NOMO-1 treated with dmso at 0.1 percent for 144 hours (cell line): ENCODE measurements at regions not wholly inside any gene's neighbourhood (a gene's known extent, or its start where the extent isn't known, plus 50 kb on each side); places are given as distances from the start of the nearest gene placed in this dataset.

Source experiments
- DNase-seq: peaks from one replicate; lab custom pipeline; 2025; ENCODE audit not compliant: unreplicated experiment; lab: John Stamatoyannopoulos, UW

DNA sequence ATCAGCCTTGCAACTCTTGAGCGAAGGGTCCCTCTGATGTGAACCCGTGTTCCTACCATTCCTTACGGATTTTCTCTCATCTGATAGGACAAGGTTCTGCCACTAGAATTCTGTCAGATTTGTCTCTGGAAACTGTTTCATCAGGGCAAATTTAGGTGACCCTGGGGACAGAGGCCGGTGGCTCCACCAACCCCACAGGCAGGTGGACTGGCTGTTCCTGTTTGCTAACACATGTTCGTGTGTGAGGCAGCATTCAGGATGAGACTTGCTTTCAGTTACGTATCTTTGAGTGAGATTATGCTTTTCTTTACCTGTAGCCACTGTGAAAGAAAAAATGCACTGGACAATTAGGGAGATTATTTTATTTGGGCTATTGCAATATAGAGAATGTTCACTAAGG is 449.9 kb downstream of the INHBA start:
- no peak for DNase-seq

GRCh38 chr7:41252551-41252950 is 450.3 kb downstream of the INHBA start:
- no peak for DNase-seq

DNA sequence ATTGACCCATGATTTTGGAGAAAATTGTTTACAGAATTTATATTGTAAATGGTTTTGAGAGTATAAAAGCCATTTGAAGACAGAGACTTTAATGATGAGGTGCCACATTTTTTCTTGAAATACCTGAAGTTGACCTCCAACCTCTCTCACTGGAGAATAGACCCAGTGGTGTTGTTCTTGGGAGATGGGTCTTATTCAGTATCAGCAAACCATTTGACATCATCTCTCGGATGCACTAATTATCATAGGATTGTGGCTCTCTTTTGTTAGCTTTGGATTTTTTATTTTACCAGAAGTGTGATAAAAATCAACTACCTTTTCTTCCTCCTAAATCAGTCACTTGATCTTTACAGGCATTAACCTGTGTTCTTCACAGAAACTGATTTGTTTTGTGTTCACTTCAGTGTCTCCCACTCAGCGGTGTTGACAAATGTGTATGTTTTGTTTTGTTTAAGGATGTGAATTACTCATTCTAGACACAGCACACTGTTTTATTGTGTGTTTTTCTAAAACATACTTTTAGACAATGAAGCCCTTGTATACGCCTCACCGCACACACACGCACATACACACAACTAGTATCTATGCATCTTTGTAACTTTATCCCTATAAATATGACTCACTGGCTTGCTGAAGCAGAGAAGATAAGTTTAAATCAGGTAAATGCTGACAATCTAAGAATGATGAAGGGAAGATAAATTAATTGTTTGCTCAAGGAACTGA is 455.6 kb downstream of the INHBA start:
- no peak for DNase-seq

DNA sequence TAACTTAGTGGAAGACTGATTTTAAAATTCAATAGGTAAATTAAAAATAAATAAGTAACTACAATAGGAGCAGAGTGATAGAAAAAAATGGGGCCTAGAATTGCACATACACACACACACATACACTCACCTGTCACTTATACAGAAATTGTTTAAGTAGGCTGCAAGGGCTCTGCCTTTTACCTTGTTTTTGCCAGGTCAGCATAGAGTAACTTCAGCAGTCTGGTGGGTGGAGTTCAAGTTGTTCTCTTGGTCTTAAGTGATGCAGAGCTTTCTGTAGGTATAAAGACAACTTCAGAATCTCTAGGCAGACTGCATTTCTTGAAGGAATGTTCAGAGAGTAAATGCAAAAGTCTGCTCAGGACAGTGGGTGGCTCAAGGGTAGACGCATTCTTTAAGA is 457.0 kb downstream of the INHBA start:
- DNase-seq, result no peak

- no peak for DNase-seq
These were observed 458.6 kb downstream of the INHBA start for GRCh38 chr7:41244246-41244645.

GRCh38 chr7:41241641-41242040 is 461.2 kb downstream of the INHBA start:
- no peak for DNase-seq

GRCh38 chr7:41239596-41239995 is 463.3 kb downstream of the INHBA start:
- no peak for DNase-seq

DNA sequence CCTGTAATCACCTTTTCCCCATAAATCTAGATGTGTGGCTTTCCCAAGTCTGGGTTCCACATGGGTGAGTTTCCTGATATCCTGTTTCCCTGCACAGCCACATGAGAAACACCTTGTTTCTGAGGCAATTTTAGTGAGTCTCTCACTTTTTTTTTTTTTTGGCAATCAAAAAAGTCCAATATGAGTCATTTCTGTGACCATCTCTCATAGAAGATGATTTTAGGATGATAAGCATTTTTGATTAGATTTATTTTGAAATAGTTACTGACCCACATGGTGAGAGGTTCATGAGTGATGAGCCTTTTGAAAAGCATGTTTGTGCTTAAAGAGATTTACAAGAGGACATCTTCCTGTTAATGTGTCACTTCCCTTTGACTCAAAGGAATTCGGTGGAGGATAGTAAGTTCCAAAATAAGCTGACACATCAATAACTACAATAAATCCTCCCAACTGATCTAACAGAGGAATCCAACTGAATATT is 464.0 kb downstream of the INHBA start:
- no peak for DNase-seq

DNA sequence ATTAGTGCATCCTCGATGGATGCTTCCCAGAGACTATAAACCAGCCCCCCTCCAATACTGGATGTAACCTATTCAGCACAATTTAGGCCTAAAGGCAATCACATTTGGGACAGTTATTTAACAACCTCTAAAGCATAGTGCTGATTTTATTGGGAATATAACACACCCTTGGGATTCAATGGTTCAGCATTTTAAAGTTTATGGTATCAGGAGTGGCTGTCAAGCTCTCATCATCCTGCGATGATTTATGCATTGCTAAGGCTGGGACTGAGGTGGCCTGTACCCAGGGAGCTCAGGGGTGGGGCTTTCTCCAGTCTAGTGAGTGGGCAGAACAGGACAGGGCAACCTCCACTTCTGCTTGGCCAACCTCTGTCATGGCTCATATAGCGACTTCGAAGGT is 464.9 kb downstream of the INHBA start:
- DNase-seq, result no peak

DNA sequence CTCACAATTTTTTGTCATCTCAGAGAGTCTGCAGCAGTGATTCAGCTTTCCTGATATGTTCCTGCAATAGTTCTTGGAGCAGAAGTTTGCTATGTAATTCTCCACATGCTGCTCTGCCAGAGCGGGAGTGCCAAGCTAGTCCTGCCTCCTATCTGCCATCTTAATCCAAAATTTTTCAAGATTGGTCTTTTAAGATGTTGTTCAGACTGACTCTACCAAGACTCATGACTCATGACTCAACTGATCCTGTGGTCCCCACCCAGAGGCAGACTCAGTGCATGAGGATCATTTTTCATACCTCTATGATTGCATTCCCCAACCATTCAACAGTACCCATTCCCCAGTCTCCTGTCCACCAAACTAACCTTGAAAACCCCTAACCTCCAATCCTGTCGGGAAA is 470.8 kb downstream of the INHBA start:
- no peak for DNase-seq

DNA sequence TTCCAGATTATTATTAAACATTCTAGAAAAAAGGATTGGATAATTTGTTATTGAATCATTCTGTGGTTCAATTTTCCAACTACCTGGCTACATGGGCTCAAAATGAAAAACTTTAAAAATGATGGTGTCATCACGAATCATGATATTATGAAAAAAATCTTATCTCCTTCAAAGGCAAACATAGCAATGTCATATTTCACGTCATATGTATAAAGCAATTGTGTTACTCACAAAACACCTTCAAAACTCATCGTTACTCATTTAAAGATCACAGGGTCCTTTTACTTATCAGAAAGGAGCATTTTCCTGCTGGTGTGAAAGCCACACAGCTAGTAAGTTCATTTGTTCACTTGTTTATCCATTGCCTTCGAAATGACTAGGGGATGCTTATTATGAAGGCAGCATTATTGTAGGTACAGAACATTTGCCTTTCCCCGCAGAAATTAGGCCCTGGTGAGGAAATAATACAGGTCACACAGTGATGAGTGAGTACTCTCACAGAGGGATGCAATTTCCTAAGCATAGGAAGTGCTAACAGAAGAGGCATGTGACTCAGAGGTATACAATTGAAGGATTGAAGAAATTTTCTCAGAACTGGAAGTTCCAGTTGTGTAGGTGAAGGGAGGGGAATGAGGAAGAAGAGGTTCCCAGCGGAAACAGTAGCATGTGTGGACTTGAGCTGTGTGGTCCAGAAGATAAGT is 478.7 kb downstream of the INHBA start:
- no peak for DNase-seq

DNA sequence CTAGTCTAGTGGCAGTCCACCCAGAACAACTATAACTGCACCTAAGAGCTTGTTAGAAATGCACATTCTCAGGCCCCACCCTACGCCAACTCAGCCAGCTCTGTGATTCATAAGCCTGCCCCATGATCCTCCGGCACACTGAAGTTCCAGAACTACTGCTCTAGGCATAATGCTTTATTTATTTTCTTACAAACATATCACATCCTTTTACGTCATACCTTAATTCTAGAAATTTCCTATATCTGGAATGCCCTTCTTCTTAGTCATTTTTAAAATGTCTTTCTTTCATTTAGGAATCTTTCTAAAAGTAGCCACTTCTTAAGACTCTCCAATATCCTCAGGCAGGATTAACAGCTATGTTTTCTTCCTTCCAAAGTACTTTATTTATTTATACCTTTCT is 480.1 kb downstream of the INHBA start:
- DNase-seq, result no peak

DNA sequence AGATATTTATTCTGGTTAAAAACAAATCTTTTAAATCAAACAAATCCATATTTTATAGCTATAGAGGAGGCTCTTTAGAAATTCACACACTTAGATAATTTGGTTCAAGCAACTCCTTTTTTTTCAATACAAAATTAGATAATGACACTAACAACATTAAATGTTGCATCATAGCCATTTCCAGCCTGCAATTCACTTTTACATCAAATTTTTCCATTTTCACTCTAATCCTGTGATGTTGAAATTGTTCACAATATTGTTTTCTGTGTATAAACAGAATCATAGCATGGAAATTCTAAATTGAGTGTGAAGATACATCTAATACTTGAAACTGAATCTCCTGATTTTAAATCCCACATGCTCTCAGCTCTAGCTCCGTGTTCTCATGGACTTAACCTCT is 482.6 kb downstream of the INHBA start:
- no peak for DNase-seq

DNA sequence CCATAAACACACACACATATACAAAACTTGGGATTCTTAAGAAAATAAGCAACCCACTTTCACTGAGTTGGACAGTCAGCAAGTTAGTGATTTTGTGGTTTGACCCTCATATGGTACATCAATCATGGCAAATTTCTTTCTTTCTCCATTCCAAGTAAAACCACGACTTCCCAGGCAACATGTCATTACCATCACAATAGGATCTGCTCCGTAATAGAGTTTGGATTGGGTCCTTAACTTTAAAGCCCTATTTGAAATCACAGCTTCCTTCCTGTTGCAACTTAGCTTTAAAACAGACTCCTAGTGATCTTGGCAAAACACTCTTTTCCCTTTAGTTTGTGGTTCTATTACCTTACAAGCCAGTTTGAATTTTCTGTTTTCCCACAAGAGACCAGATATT is 483.6 kb downstream of the INHBA start:
- DNase-seq, result no peak

GRCh38 chr7:41217306-41217705 is 485.6 kb downstream of the INHBA start:
- no peak for DNase-seq

DNA sequence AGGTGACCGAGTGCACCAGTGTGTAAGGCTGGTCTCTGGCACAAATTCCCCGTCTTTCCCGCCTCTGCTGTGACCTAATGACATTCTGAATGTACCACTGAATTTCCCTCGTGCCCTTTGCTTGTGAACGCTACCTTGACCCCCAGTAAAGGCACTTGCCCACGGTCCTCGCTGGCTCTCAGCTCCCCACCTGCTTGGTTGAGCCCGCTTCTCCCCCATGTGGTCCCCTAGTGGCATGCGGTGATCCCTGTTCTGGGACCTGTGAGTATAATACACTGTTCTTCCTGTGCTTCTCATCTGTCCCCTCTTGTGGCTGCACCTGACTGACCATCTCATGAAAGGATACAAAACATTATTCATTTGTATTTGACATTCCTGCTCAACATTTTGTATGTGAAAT is 495.7 kb downstream of the INHBA start:
- DNase-seq, result no peak

DNA sequence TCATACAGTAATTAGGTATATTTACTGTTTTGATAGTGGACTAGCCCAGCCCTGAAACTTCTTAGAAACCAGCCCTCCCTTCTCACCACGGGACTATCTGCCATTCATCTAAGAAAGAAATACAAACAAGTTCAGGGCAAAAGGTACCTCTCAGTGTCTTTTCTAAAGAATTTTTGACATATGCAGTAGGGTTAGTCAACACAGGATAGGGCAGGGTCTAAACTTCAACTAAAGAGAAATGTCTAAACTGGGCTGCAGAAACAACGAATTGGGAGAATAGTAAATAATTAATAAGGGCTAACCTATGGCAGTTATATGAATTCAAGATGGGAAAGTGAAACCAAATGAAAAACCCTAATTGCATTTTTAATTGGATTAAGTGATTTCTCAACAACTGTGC is 496.6 kb downstream of the INHBA start:
- no peak for DNase-seq

- DNase-seq, result no peak
These were observed 497.3 kb downstream of the INHBA start for GRCh38 chr7:41205600-41205999.

DNA sequence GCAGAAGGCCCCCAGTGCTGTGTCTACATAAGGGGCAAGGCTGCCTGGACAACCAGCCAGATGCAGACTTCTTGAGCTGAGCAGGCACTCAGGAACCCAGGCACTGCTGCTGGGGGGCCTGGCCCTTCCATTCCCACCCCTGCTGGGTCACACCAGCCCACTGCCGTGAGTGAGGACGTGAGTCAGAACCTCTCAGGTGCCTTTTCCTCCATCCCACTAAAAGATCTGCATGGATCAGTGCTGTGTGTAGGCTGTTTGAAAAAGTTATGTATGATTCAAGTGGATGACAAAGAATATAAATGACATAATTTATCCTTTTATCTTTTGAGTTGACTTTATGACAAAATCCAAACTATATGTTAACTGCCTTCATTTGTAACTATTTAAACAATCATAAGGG is 499.3 kb downstream of the INHBA start:
- DNase-seq, result no peak

DNA sequence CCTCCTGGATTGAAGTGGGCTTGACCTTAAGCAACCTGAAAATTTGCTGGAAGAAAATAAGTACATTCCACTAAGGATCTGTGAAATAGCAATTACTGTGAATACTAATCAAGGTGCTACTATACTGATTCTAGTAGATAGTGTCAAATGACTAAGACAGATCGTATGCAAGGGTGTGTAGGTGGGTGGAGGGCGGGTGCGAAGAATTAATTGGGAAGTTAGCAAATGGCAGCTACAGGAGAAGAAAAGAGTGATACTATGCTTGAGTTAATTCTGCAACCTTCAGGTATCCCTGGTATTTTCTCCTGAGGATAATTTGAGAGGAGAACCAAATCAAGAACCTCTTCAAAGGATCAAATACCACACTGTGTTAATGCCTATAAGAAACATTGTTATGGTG is 501.9 kb downstream of the INHBA start:
- no peak for DNase-seq

DNA sequence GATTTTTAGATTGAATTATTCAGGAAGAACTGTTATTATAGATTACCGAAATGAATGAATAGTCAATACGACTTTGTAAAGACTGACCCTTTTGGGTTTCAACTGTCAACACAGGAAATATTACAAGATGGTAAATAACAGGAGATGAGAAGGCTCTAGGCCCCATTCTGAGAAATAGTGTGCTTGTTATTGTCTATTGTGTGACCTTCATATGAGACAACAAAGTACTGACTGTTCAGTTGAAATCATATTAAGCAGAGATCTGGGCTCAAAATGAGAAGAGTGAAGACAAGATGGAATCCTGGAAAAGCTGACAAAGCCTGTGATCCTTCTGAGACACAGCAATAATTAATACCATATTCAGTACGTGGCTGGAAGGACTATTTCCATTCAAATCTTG is 503.8 kb downstream of the INHBA start:
- no peak for DNase-seq

- no peak for DNase-seq
These were observed 504.4 kb downstream of the INHBA start for GRCh38 chr7:41198502-41198901.

DNA sequence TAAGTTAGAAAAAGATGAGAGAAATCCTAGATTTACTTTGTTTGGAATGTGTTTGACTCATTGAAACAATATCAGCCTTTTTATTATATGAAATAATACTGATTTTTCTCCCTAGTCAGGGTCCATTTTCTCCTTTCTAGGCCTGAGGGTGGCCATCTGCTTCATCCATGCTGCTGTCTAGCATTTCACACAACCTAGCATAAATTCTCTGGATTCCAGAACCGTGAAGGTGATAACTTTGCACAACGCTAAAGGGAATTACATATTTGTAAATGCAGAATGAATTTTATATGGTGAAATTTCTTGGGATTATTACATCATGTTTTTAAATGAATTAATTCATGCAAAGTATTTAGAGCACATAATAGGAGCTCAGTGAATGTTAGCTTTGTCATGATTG is 505.1 kb downstream of the INHBA start:
- no peak for DNase-seq
